ENCODE measurements at regions not wholly inside any gene's neighbourhood (a gene's known extent, or its start where the extent isn't known, plus 50 kb on each side); places are given as distances from the start of the nearest gene placed in this dataset.

DNA sequence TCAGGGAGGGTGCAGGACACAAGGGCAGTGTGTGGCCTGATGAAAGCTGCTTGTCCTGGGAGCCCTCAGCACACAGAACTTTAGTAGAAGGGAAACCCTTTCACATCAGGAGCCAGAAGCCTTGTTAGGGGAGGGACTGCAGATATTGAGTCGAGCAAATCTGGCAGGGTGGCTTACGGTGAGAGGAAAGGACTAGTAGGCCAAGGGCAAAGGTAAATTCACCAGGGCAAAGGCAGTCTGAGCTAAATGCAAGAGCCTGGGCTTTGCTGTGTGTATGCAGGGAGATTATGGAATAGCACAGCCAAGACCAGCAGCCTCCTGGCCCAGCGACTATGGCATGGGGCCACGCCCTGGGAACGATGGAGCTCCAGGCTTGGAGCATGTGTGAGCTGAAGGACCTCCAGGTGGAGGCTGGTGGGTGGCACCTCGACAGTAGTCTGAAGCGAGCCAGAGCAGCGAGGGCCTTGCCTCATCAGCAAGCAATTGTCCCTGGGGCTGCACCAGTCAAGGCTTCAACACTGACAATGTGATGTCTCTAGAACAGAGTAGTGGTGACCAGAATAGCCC lies 76.1 kb downstream of the CCR1 start:
- no peak overlapping the region for H3K9ac ChIP-seq (ENCODE audit: low read depth, low read length)
- DNase-seq = no peak
- no peaks in the 10 kb centered on the region for H3K36me3 ChIP-seq (ENCODE audit: control insufficient read depth, insufficient read depth, low read length)
- no peak overlapping the region for H2AK5ac ChIP-seq (ENCODE audit: low read depth, low read length)
- no peak overlapping the region for H3K56ac ChIP-seq (ENCODE audit: extremely low read depth, insufficient read depth, low read length)
- no peak overlapping the region for H4K91ac ChIP-seq (ENCODE audit: insufficient read depth, low read depth, low read length)
- H3K4me2 ChIP-seq (ENCODE audit: low read depth, low read length) = no peak overlapping the region
- no CpG with 5 or more reads among the region's 8 CpGs for WGBS, 2 experiments (ENCODE audit: extremely low coverage in 2 of 2, insufficient read length in 1 of 2)
- no peak overlapping the region for H3K4ac ChIP-seq (ENCODE audit: low read depth, low read length)
- H2AFZ ChIP-seq (replicated peaks; ENCODE audit: low read length, poor library complexity) = no peak overlapping the region
- no peaks in the 10 kb centered on the region for H3K9me1 ChIP-seq (ENCODE audit: insufficient read depth, low read length)
- in situ Hi-C loops (cut with MboI; ENCODE audit: low sequenced_read_pairs) (no loop called here), intact Hi-C loops (cut with micrococcal nuclease) (no loop called here), dilution Hi-C loops (cut with HindIII; ENCODE audit: low sequenced_read_pairs, unreplicated experiment) (no loop called here)
- H4K8ac ChIP-seq (ENCODE audit: low read depth in 2 of 2, low read length in 2 of 2) = no peak overlapping the region
- H4K5ac ChIP-seq (ENCODE audit: low read depth, low read length) = no peak overlapping the region
- H3K9me3 ChIP-seq (ENCODE audit: control insufficient read depth, insufficient read depth, low read length) = no peaks in the 10 kb centered on the region
- H2BK5ac ChIP-seq (ENCODE audit: low read depth, low read length, poor library complexity, severe bottlenecking) = no peak overlapping the region
- no peak overlapping the region for H2BK20ac ChIP-seq (ENCODE audit: low read depth, low read length)
- H2AK9ac ChIP-seq (replicated peaks; ENCODE audit: low read depth, low read length, poor library complexity) = no peak overlapping the region
- ATAC-seq (ENCODE audit: low read depth) = no peak
- no peak overlapping the region for H3K27ac ChIP-seq (ENCODE audit: insufficient read depth, low read length)
- no peak overlapping the region for H2BK15ac ChIP-seq (ENCODE audit: low read depth, low read length)
- H3K4me3 ChIP-seq (ENCODE audit: insufficient read depth, low read depth, low read length) = no peak overlapping the region
- TF ChIP-seq NFE2L2 (IDR thresholded peaks at IDR 0.05; ENCODE audit: low read depth, low read length) = no peak
- TF ChIP-seq CHD1 (IDR thresholded peaks at IDR 0.05; ENCODE audit: low read depth, low read length) = no peak
- no peak for TF ChIP-seq RAD21 (IDR thresholded peaks at IDR 0.05; ENCODE audit: low read length)
- no peak for TF ChIP-seq CEBPB (IDR thresholded peaks at IDR 0.05; ENCODE audit: low read depth, low read length)
- no peak for TF ChIP-seq RFX5 (IDR thresholded peaks at IDR 0.05; ENCODE audit: low read depth, low read length)
- no peak for TF ChIP-seq POLR2A (IDR thresholded peaks at IDR 0.05; ENCODE audit: low read depth, low read length)
- no peak for TF ChIP-seq BHLHE40 (IDR thresholded peaks at IDR 0.05; ENCODE audit: low read depth, low read length)
- TF ChIP-seq MAFK (IDR thresholded peaks at IDR 0.05; ENCODE audit: low read depth, low read length) = no peak
- TF ChIP-seq, protein P1, sequence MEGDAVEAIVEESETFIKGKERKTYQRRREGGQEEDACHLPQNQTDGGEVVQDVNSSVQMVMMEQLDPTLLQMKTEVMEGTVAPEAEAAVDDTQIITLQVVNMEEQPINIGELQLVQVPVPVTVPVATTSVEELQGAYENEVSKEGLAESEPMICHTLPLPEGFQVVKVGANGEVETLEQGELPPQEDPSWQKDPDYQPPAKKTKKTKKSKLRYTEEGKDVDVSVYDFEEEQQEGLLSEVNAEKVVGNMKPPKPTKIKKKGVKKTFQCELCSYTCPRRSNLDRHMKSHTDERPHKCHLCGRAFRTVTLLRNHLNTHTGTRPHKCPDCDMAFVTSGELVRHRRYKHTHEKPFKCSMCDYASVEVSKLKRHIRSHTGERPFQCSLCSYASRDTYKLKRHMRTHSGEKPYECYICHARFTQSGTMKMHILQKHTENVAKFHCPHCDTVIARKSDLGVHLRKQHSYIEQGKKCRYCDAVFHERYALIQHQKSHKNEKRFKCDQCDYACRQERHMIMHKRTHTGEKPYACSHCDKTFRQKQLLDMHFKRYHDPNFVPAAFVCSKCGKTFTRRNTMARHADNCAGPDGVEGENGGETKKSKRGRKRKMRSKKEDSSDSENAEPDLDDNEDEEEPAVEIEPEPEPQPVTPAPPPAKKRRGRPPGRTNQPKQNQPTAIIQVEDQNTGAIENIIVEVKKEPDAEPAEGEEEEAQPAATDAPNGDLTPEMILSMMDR (conservative IDR thresholded peaks at IDR 0.05; ENCODE audit: low read depth, low read length) = no peak
- no peak for TF ChIP-seq MAZ (IDR thresholded peaks at IDR 0.05; ENCODE audit: borderline replicate concordance, low read depth, low read length)
- no peak for TF ChIP-seq FOS (IDR thresholded peaks at IDR 0.05; ENCODE audit: low read depth, low read length)
- TF ChIP-seq, protein P2, sequence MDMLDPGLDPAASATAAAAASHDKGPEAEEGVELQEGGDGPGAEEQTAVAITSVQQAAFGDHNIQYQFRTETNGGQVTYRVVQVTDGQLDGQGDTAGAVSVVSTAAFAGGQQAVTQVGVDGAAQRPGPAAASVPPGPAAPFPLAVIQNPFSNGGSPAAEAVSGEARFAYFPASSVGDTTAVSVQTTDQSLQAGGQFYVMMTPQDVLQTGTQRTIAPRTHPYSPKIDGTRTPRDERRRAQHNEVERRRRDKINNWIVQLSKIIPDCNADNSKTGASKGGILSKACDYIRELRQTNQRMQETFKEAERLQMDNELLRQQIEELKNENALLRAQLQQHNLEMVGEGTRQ (IDR thresholded peaks at IDR 0.05; ENCODE audit: low read depth, low read length) = no peak
- TF ChIP-seq SMC3 (IDR thresholded peaks at IDR 0.05; ENCODE audit: low read depth, low read length) = no peak
- H3K4me1 ChIP-seq (ENCODE audit: control insufficient read depth, insufficient read depth, low read length) = peaks cover 2% of the 10 kb centered on the region; the same call in 1 of the 2 replicates
- H3K14ac ChIP-seq (replicated peaks; ENCODE audit: low read depth, low read length) = no peak overlapping the region
- peaks cover 31% of the 10 kb centered on the region for H3K27me3 ChIP-seq (ENCODE audit: control insufficient read depth, insufficient read depth, low read length)
- no peak overlapping the region for H3K23ac ChIP-seq (ENCODE audit: low read depth, low read length)
- no peak overlapping the region for H3K18ac ChIP-seq (ENCODE audit: low read depth, low read length)
- ChIA-PET POLR2A (ENCODE audit: unreplicated experiment) (no interaction called here), CTCF (interaction anchor here (1.2 kb wide), 1 partner anchor 10 kb away, joined by 6 read pairs; no protein-coding TSS in a partner anchor)
- H3K79me1 ChIP-seq (ENCODE audit: low read depth in 1 of 2, low read length in 2 of 2) = no peaks in the 10 kb centered on the region
- no TSS peak for BruUV-seq (replicated peaks)
- H4K20me1 ChIP-seq (ENCODE audit: insufficient read depth, low read length) = no peaks in the 10 kb centered on the region
- H2BK120ac ChIP-seq (ENCODE audit: low read depth, low read length) = no peak overlapping the region

Measured in IMR-90 (cell line).